ENCODE measurements at regions not wholly inside any gene's neighbourhood (a gene's known extent, or its start where the extent isn't known, plus 50 kb on each side); places are given as distances from the start of the nearest gene placed in this dataset.

DNA sequence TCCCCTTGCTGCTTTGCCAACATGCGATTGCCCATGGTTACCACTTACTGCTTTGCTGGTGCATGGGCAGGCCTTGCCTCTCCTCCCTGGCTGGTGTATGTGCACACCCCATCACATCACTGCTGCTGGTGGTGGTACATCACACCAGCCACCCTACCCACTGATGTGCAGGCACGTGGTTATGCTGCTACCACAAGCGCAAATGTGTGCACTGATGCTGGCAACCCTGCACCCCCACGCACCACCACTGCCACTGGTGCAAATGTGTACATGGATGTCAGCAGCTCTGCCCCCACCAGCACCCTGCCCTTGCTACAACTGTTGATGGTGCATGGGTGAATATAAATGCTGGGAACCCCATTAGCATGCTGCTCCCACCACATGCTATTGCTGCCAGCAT, 261.7 kb downstream of the AEBP2 start (continued):
- TF ChIP-seq NFE2 (IDR thresholded peaks at IDR 0.05; ENCODE audit: low read depth) = no peak
- no peak for TF ChIP-seq COPS2 (conservative IDR thresholded peaks at IDR 0.05)
- TF ChIP-seq RCOR1 (IDR thresholded peaks at IDR 0.05; ENCODE audit: borderline replicate concordance in 1 of 2, low read depth in 2 of 2, low read length in 2 of 2) = no peak
- no peak for TF ChIP-seq RAD21 (CRISPR knock-in tag; conservative IDR thresholded peaks at IDR 0.05 in 1 of 2, IDR thresholded peaks at IDR 0.05 in 1 of 2)
- no peak for TF ChIP-seq CBX2 (IDR thresholded peaks at IDR 0.05; ENCODE audit: insufficient read depth, low read length, poor library complexity, severe bottlenecking)
- no peak for TF ChIP-seq FUS (optimal IDR thresholded peaks at IDR 0.05; ENCODE audit: low read depth, low read length)
- no peak for TF ChIP-seq KAT7 (CRISPR knock-in tag; IDR thresholded peaks at IDR 0.05; ENCODE audit: borderline replicate concordance)
- TF ChIP-seq, protein P1, sequence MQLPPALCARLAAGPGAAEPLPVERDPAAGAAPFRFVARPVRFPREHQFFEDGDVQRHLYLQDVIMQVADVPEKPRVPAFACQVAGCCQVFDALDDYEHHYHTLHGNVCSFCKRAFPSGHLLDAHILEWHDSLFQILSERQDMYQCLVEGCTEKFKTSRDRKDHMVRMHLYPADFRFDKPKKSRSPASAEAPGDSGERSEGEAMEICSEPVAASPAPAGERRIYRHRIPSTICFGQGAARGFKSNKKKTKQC (CRISPR knock-in tag; IDR thresholded peaks at IDR 0.05) = no peak
- TF ChIP-seq, protein P2, sequence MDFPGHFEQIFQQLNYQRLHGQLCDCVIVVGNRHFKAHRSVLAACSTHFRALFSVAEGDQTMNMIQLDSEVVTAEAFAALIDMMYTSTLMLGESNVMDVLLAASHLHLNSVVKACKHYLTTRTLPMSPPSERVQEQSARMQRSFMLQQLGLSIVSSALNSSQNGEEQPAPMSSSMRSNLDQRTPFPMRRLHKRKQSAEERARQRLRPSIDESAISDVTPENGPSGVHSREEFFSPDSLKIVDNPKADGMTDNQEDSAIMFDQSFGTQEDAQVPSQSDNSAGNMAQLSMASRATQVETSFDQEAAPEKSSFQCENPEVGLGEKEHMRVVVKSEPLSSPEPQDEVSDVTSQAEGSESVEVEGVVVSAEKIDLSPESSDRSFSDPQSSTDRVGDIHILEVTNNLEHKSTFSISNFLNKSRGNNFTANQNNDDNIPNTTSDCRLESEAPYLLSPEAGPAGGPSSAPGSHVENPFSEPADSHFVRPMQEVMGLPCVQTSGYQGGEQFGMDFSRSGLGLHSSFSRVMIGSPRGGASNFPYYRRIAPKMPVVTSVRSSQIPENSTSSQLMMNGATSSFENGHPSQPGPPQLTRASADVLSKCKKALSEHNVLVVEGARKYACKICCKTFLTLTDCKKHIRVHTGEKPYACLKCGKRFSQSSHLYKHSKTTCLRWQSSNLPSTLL (IDR thresholded peaks at IDR 0.05) = no peak
- no peak for TF ChIP-seq SIX5 (IDR thresholded peaks at IDR 0.05; ENCODE audit: borderline replicate concordance in 1 of 2, insufficient read depth in 1 of 2, low read depth in 1 of 2, low read length in 2 of 2)
- TF ChIP-seq ADNP (tag; IDR thresholded peaks at IDR 0.05) = no peak
- TF ChIP-seq ZFP36 (IDR thresholded peaks at IDR 0.05; ENCODE audit: low read depth, low read length, partially characterized antibody) = no peak

All from K562 (cell line).